NCI-H345 treated with DMSO at 0.1 percent for 48 hours (cell line): ENCODE measurements at regions not wholly inside any gene's neighbourhood (a gene's known extent, or its start where the extent isn't known, plus 50 kb on each side); places are given as distances from the start of the nearest gene placed in this dataset.
"Not testable (repeated sequence)": the region's sequence is repeated elsewhere in the genome, so short reads cannot be mapped to it uniquely, and the experiment has no call there.

Experiments
- DNase-seq: peaks from one replicate; lab custom pipeline; 2025; ENCODE audit not compliant: unreplicated experiment; lab: John Stamatoyannopoulos, UW

DNA sequence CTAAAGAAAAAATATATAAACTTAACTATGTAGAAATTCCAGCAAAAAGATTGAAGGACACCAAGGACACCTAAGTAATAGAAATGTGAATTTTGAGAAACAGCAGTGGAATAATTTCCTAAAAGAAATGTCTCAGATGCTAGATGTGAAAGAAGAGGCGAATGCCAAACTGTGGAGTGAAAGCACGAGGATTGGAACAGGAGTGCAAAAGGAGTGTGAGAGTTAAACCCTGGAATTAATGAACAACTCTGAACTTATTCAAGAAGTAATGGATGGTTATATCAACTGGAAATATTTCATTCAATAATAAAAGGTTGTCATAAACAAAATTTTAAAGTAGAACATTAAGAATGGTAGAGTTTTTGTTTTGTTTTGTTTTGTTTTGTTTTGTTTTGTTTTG, 78.5 kb upstream of the SGIP1 start:
- no peak for DNase-seq

DNA sequence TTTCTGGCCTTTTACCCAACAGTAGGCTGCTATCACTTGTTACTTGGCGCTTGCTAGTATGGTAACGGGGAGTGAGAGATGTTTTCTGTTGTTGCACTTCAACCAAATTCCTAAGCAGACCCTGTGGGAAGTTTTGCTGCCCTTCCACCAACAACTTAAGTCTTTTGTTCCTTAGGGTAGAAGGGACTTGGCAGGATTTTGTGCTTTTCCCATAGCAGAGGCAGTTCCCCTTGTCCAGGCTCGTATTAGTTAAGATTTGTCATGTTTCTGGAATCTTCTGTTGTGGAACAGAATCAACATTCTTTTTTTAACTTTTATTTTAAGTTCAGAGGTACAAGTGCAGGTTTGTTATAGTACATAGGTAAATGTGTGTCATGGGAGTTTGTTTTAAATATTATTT, 73.2 kb upstream of the SGIP1 start:
- no peak for DNase-seq

DNA sequence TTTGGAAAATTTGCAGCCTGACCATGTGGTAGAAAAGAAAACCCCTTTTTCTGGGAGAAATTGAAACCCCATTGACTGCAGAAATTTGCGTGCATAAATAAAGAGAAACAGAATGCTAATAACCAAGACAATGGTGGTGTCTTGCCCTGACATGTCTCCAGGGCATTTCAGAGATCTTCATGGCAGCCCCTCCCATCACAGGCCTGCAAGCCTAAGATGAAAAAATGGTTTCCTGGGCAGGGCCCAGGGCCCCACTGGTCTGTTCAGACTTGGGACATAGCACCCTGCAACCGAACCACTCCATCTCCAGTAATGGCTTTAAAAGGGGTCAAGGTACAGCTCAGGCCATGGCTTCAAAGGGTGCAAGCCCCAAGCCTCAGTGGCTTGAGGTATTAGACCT, 71.6 kb upstream of the SGIP1 start:
- DNase-seq, result no peak

- DNase-seq, result no peak
Observed at GRCh38 chr1:66464351-66464750, 69.6 kb upstream of the SGIP1 start.

GRCh38 chr1:66464802-66465201, 69.2 kb upstream of the SGIP1 start:
- no peak for DNase-seq

- DNase-seq, result not testable (repeated sequence)
Observed at GRCh38 chr1:66466695-66467094, 67.3 kb upstream of the SGIP1 start.

GRCh38 chr1:66468722-66469121, 65.2 kb upstream of the SGIP1 start:
- DNase-seq, result no peak

GRCh38 chr1:66475940-66476339, 58.0 kb upstream of the SGIP1 start:
- DNase-seq, result no peak

GRCh38 chr1:66476774-66477173, 57.2 kb upstream of the SGIP1 start:
- no peak for DNase-seq

GRCh38 chr1:66478116-66478515, 55.8 kb upstream of the SGIP1 start:
- DNase-seq, result no peak

GRCh38 chr1:66480162-66480561, 53.8 kb upstream of the SGIP1 start:
- no peak for DNase-seq

- DNase-seq, result not testable (repeated sequence)
Observed at GRCh38 chr1:66481215-66481614, 52.7 kb upstream of the SGIP1 start.
